Kidney (tissue), 13 donors: ENCODE measurements at regions not wholly inside any gene's neighbourhood (a gene's known extent, or its start where the extent isn't known, plus 50 kb on each side); places are given as distances from the start of the nearest gene placed in this dataset.
A peak's percentile ranks its signal among the peaks of the same experiment; 100 is the strongest.

Source experiments
- DNase-seq, 5 donors: peaks; one replicate each; pipeline ENCODE4 v3.0.0-alpha.2; 2013 to 2020
- FAIRE-seq: peaks from 2 replicates; lab custom pipeline; 2012; peaks lifted over from hg19 to GRCh38; lab: Jason Lieb, UNC
- H3K27ac ChIP-seq, 2 donors: one replicate each; pipeline ENCODE4 v1.7.0; 2013; ENCODE audit warnings: low read depth in 2 of 2, low read length in 2 of 2, inconsistent platforms in 1 of 2
- H3K27me3 ChIP-seq: one replicate; pipeline ENCODE4 v1.7.1; 2013; ENCODE audit warnings: low read length, inconsistent platforms; ENCODE audit not compliant: control insufficient read depth, insufficient read depth
- H3K36me3 ChIP-seq, 3 donors: one replicate each; pipeline versions ENCODE4 v1.7.0 to v1.7.1; 2013; ENCODE audit warnings: low read length in 3 of 3, control low read depth in 1 of 3, inconsistent platforms in 1 of 3; ENCODE audit not compliant: insufficient read depth in 3 of 3, control insufficient read depth in 2 of 3
- H3K4me1 ChIP-seq, 3 donors: one replicate each; pipeline versions ENCODE4 v1.7.0 to v1.7.1; 2013; ENCODE audit warnings: low read length in 3 of 3, inconsistent platforms in 1 of 3, low read depth in 1 of 3; ENCODE audit not compliant: control insufficient read depth in 2 of 3, insufficient read depth in 2 of 3
- H3K4me3 ChIP-seq, 3 donors: one replicate each; pipeline versions ENCODE4 v1.7.0 to v1.8.1; 2013; ENCODE audit warnings: low read length in 3 of 3, control low read depth in 1 of 3, inconsistent platforms in 1 of 3
- H3K9ac ChIP-seq, 3 donors: one replicate each; pipeline versions ENCODE4 v1.7.0 to v1.7.1; 2013; ENCODE audit warnings: low read length in 3 of 3, control low read depth in 1 of 3, inconsistent platforms in 1 of 3
- H3K9me3 ChIP-seq, 3 donors: one replicate each; pipeline versions ENCODE4 v1.7.0 to v1.7.1; 2013; ENCODE audit warnings: low read length in 3 of 3, control low read depth in 1 of 3, inconsistent platforms in 1 of 3; ENCODE audit not compliant: control insufficient read depth in 2 of 3, insufficient read depth in 1 of 3
- CTCF ChIP-seq: IDR thresholded peaks from 3 replicates; pipeline ENCODE4 v1.5.1; 2012; ENCODE audit warnings: mild to moderate bottlenecking, moderate library complexity, borderline replicate concordance; ENCODE audit not compliant: insufficient read depth; ENCODE audit errors: extremely low read depth
- intact Hi-C: fragments of 100-400 bp; cut with DNase I; formaldehyde crosslinking; loops from one replicate; pipeline ENCODE4 v1.11.1; 2022
- donor health status: control.
- donor health status: control.
- donor health status: control.
- donor health status: control.
- donor health status: control.
- donor health status: DM: yes; HTN: yes; CAD: no.
- donor health status: Normal renal cell carcinoma (clear cell type).

- Histone ChIP-seq H3K4me3 (no peak overlapping the region), H3K9me3 (no peaks in the 10 kb centered on the region), H3K4me1 (no peaks in the 10 kb centered on the region), H3K27ac (no peak overlapping the region), H3K27me3 (no peaks in the 10 kb centered on the region), H3K9ac (no peak overlapping the region), H3K36me3 (no peaks in the 10 kb centered on the region)
- FAIRE-seq, result no peak
- intact Hi-C loops, result no loop called here
- DNase-seq, result no peak
- TF ChIP-seq CTCF, result no peak
Measured at GRCh38 chr4:105074097-105074496, 72.6 kb upstream of the TET2 start.

- Histone ChIP-seq H3K27ac (no peak overlapping the region), H3K36me3 (no peaks in the 10 kb centered on the region), H3K27me3 (no peaks in the 10 kb centered on the region), H3K4me3 (no peak overlapping the region), H3K4me1 (no peaks in the 10 kb centered on the region), H3K9ac (no peak overlapping the region), H3K9me3 (no peaks in the 10 kb centered on the region)
- no peak for DNase-seq
- intact Hi-C loops, result no loop called here
- no peak for TF ChIP-seq CTCF
- no peak for FAIRE-seq
Measured at GRCh38 chr4:105075045-105075444, 71.6 kb upstream of the TET2 start.

- intact Hi-C loops, result no loop called here
- Histone ChIP-seq H3K4me3 (peak overlapping the region in 2 of 3 donors; percentile 20 to 21), H3K36me3 (no peaks in the 10 kb centered on the region), H3K4me1 (no peaks in the 10 kb centered on the region), H3K27ac (no peak overlapping the region), H3K27me3 (no peaks in the 10 kb centered on the region), H3K9me3 (no peaks in the 10 kb centered on the region), H3K9ac (no peak overlapping the region)
- FAIRE-seq (no peak), DNase-seq (peak in 3 of 5 donors; percentile 10 to 66 (median 10))
- no peak for TF ChIP-seq CTCF
Measured at GRCh38 chr4:105088110-105088879, 58.4 kb upstream of the TET2 start.
